ENCODE measurements at regions not wholly inside any gene's neighbourhood (a gene's known extent, or its start where the extent isn't known, plus 50 kb on each side); places are given as distances from the start of the nearest gene placed in this dataset.
"Not testable (repeated sequence)": the region's sequence is repeated elsewhere in the genome, so short reads cannot be mapped to it uniquely, and the experiment has no call there.

- WGBS, 4 donors = 71 to 82% (median 80%) methylated on average over 1 of the region's 1 CpG
- TF ChIP-seq POLR2A (IDR thresholded peaks at IDR 0.05) = no peak
- TF ChIP-seq, protein P1, sequence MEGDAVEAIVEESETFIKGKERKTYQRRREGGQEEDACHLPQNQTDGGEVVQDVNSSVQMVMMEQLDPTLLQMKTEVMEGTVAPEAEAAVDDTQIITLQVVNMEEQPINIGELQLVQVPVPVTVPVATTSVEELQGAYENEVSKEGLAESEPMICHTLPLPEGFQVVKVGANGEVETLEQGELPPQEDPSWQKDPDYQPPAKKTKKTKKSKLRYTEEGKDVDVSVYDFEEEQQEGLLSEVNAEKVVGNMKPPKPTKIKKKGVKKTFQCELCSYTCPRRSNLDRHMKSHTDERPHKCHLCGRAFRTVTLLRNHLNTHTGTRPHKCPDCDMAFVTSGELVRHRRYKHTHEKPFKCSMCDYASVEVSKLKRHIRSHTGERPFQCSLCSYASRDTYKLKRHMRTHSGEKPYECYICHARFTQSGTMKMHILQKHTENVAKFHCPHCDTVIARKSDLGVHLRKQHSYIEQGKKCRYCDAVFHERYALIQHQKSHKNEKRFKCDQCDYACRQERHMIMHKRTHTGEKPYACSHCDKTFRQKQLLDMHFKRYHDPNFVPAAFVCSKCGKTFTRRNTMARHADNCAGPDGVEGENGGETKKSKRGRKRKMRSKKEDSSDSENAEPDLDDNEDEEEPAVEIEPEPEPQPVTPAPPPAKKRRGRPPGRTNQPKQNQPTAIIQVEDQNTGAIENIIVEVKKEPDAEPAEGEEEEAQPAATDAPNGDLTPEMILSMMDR (IDR thresholded peaks at IDR 0.05) = no peak
Observed at GRCh38 chr5:82879089-82879488, 198.1 kb downstream of the TMEM167A start.

GRCh38 chr5:82873452-82873851, 203.7 kb downstream of the TMEM167A start:
- Histone ChIP-seq H3K27me3 (no peaks in the 10 kb centered on the region), H3K27ac (no peak overlapping the region), H3K36me3 (no peaks in the 10 kb centered on the region), H3K4me3 (no peak overlapping the region), H3K9me3 (peaks cover 0 to 29% (median 4%) of the 10 kb centered on the region in 12 donors), H3K4me1 (no peaks in the 10 kb centered on the region)
- ATAC-seq = no peak
- WGBS, 4 donors = 33 to 81% (median 64%) methylated on average over 2 of the region's 2 CpGs
- DNase-seq = no peak
- TF ChIP-seq, protein P1 (IDR thresholded peaks at IDR 0.05) = no peak
- no peak for TF ChIP-seq POLR2A (IDR thresholded peaks at IDR 0.05)
- intact Hi-C loops (cut with DNase I) = no loop called here

More at GRCh38 chr5:82879089-82879488, 198.1 kb downstream of the TMEM167A start:
- H3K4me1 ChIP-seq = peaks cover 0 to 10% (median 0%) of the 10 kb centered on the region in 12 donors
- H3K36me3 ChIP-seq = no peaks in the 10 kb centered on the region
- no peak overlapping the region for H3K27ac ChIP-seq
- H3K27me3 ChIP-seq = no peaks in the 10 kb centered on the region
- DNase-seq = no peak
- ATAC-seq = no peak
- no peak overlapping the region for H3K4me3 ChIP-seq
- intact Hi-C loops (cut with DNase I) = no loop called here
- peaks cover 0 to 51% (median 23%) of the 10 kb centered on the region in 12 donors for H3K9me3 ChIP-seq

GRCh38 chr5:82872321-82873288, 204.6 kb downstream of the TMEM167A start:
- WGBS, 4 donors = 84 to 95% (median 89%) methylated on average over 24 to 30 of the region's 30 CpGs
- H3K4me1 ChIP-seq; ATAC-seq; DNase-seq; H3K36me3 ChIP-seq; H3K27me3 ChIP-seq; intact Hi-C loops (cut with DNase I); H3K4me3 ChIP-seq; H3K27ac ChIP-seq: not testable (repeated sequence)
- peaks cover 0 to 20% (median 0%) of the 10 kb centered on the region in 12 donors for H3K9me3 ChIP-seq

GRCh38 chr5:82865625-82866024, 211.6 kb downstream of the TMEM167A start:
- intact Hi-C loops (cut with DNase I) = no loop called here
- ATAC-seq = no peak
- H3K9me3 ChIP-seq = no peaks in the 10 kb centered on the region

More at GRCh38 chr5:82865625-82866024, 211.6 kb downstream of the TMEM167A start:
- Histone ChIP-seq H3K36me3 (no peaks in the 10 kb centered on the region), H3K4me3 (no peak overlapping the region), H3K4me1 (no peaks in the 10 kb centered on the region), H3K27me3 (no peaks in the 10 kb centered on the region), H3K27ac (no peak overlapping the region)
- no peak for DNase-seq
- WGBS, 4 donors = 68 to 82% (median 74%) methylated on average over 3 of the region's 3 CpGs
- no peak for TF ChIP-seq POLR2A (IDR thresholded peaks at IDR 0.05)
- TF ChIP-seq, protein P1 (IDR thresholded peaks at IDR 0.05) = no peak
